ENCODE measurements at regions not wholly inside any gene's neighbourhood (a gene's known extent, or its start where the extent isn't known, plus 50 kb on each side); places are given as distances from the start of the nearest gene placed in this dataset.

GRCh38 chr7:155998766-155999630, 186.7 kb upstream of the SHH start:
- H3K4me3 ChIP-seq (ENCODE audit: low read depth, low read length), result no peak overlapping the region
- DNase-seq (ENCODE audit: low read depth), result no peak
- TF ChIP-seq, protein P1, sequence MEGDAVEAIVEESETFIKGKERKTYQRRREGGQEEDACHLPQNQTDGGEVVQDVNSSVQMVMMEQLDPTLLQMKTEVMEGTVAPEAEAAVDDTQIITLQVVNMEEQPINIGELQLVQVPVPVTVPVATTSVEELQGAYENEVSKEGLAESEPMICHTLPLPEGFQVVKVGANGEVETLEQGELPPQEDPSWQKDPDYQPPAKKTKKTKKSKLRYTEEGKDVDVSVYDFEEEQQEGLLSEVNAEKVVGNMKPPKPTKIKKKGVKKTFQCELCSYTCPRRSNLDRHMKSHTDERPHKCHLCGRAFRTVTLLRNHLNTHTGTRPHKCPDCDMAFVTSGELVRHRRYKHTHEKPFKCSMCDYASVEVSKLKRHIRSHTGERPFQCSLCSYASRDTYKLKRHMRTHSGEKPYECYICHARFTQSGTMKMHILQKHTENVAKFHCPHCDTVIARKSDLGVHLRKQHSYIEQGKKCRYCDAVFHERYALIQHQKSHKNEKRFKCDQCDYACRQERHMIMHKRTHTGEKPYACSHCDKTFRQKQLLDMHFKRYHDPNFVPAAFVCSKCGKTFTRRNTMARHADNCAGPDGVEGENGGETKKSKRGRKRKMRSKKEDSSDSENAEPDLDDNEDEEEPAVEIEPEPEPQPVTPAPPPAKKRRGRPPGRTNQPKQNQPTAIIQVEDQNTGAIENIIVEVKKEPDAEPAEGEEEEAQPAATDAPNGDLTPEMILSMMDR (conservative IDR thresholded peaks at IDR 0.05; ENCODE audit: low read depth, low read length), result no peak

GRCh38 chr7:155998328-155998691, 186.0 kb upstream of the SHH start:
- DNase-seq (ENCODE audit: low read depth), result no peak
- TF ChIP-seq, protein P1 (conservative IDR thresholded peaks at IDR 0.05; ENCODE audit: low read depth, low read length), result no peak
- H3K4me3 ChIP-seq (ENCODE audit: low read depth, low read length), result no peak overlapping the region

GRCh38 chr7:155997431-155998327, 185.4 kb upstream of the SHH start:
- TF ChIP-seq, protein P1 (conservative IDR thresholded peaks at IDR 0.05; ENCODE audit: low read depth, low read length), result no peak
- H3K4me3 ChIP-seq (ENCODE audit: low read depth, low read length), result no peak overlapping the region
- no peak for DNase-seq (ENCODE audit: low read depth)

- H3K4me3 ChIP-seq (ENCODE audit: low read depth, low read length), result no peak overlapping the region
- DNase-seq (ENCODE audit: low read depth), result no peak
- TF ChIP-seq, protein P1 (conservative IDR thresholded peaks at IDR 0.05; ENCODE audit: low read depth, low read length), result no peak
Measured at GRCh38 chr7:155996718-155997280, 184.5 kb upstream of the SHH start.

DNA sequence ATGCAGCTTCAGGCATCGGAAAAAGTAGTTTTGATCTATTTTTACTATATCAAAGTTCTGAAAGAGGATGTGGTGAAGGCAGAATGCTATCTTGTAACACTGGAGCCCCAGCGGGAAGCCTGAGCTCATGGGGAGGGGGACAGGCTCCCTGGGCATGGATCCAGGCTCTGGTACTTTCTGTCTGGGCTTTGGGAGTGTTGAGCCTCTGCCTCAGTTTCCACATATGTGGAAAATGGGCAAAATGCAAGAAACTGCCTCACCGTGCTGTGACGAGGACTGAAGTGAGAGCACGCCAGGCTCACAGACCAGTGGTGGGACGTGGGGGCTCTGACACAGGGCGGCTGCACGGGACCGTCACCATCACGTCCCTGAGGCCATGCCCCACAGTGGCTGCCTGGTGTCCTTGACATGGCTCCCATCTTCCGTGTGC, 182.9 kb upstream of the SHH start:
- DNase-seq (ENCODE audit: low read depth), result no peak
- TF ChIP-seq, protein P1 (conservative IDR thresholded peaks at IDR 0.05; ENCODE audit: low read depth, low read length), result no peak
- no peak overlapping the region for H3K4me3 ChIP-seq (ENCODE audit: low read depth, low read length)

DNA sequence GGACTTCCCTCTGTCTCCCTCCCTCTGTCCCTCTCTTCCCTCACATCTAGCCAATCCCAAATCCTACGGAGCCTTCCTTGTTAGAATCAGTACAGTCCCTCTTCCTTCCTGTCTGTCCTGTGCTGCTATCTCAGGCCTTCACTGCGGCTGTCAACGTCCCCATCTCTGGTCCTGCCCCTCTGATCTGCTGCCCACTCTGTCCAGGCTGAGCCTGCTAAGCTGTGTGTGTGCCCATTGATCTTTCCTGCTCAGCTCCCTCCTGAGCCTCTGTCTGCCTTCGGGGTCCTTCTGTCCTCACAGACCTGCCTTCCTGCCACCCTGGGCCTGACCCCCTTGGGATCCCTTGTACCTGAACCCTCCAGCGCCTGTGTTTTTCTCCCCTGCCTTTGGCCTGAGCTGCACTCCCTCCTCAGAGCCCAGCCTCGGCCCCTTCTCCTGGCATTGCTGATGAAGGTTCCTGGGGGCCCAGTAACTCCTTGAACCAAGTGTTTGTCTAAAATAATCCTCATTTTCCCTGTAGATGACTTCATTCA, 182.1 kb upstream of the SHH start:
- TF ChIP-seq, protein P1 (conservative IDR thresholded peaks at IDR 0.05; ENCODE audit: low read depth, low read length), result no peak
- DNase-seq (ENCODE audit: low read depth), result no peak
- H3K4me3 ChIP-seq (ENCODE audit: low read depth, low read length), result no peak overlapping the region

All from epithelial cell of proximal tubule (primary cell).